ENCODE measurements at regions not wholly inside any gene's neighbourhood (a gene's known extent, or its start where the extent isn't known, plus 50 kb on each side); places are given as distances from the start of the nearest gene placed in this dataset.

DNA sequence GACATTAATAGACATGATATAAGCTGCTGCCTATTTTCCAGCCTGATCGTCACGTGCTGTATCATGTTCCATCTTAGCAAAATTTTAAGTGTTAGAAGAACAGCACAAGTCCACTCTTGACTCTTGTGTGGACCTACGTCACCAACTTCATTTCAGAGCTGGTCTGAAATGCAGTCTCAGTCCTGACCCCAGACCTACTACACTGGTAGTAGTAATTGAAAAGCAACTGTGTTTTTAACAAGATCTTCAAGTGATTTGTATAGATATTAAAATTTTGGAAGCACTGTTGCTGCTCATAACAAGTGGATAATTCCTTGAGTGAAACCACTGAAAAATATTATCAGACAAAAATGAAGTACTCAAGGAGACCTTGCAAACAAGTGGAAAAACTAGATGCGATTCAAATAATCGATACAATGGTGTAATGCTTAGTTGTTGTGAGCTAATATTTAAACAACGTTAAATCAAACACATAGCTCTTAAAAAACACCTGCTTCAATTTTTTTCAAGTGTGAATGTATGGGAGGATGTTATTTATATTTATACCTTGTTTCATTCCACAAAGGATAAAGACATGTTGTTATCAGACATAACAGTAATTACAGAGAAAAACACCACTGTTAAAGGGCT is 110.9 kb upstream of the JAG1 start:
- no peak for TF ChIP-seq GATA2 (IDR thresholded peaks at IDR 0.05; ENCODE audit: low read depth, low read length)
- TF ChIP-seq GATA3 (IDR thresholded peaks at IDR 0.05; ENCODE audit: low read depth, low read length) = no peak

DNA sequence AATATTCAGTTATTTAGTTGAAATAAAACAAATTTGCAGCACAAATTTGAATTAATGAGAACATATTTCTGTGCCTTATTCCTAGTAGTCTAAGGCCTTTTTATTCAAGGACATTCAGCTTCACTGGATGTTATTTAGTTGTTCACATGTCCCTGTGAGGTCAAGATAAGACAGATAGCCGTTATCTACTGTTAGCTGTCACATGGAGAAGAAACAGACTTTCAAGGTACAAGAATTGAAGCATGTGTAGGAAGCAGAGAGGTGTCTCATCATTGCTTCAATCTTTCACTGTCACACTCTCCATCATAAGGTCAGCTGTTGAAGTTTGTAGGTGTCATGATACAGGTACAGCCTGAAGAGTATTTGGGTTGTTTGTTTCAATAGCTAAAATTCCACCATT is 112.9 kb upstream of the JAG1 start:
- TF ChIP-seq GATA2 (IDR thresholded peaks at IDR 0.05; ENCODE audit: low read depth, low read length) (peak; percentile 57; the same call in 1 of the 2 replicates), GATA3 (IDR thresholded peaks at IDR 0.05; ENCODE audit: low read depth, low read length) (peak; percentile 37; the same call in 1 of the 2 replicates)

DNA sequence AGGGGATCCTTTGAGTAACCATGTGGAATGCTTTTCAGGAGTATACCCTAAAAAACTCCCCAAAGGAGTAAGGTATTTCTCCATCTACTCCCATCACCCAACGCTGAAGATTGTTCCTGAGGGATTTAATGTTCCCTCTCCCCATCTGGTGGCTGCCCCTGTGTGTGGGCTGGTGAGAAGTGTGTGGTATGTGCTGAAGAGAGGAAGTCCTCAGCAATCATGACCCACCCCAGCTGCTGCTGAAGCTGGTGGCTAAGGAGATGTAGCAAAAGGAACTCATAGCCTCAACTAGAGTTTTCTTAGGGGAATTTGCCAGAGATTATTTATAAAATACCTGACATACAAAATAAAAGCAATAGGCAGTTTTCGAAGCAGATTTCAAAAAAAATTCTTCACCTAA is 114.3 kb upstream of the JAG1 start:
- no peak for TF ChIP-seq GATA3 (IDR thresholded peaks at IDR 0.05; ENCODE audit: low read depth, low read length)
- TF ChIP-seq GATA2 (IDR thresholded peaks at IDR 0.05; ENCODE audit: low read depth, low read length) = no peak

DNA sequence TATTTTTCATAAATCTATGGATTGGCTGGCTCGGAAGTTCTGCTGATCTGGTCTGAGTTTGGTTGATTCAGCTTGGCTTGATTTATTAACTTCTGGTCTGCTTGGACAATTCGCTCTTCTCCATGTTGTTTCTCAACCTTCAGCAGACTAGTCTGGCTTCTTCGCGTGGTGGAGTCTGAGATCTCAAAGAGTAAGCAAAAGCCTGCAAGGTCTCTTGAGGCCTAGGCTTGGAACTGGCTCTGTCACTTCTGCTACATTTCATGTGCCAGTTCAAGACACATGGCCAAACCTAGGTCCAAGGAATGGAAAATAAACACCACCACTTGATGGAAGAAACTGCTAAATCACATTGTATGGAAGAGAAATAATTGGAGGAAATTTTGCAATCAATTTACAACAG is 115.1 kb upstream of the JAG1 start:
- TF ChIP-seq GATA2 (IDR thresholded peaks at IDR 0.05; ENCODE audit: low read depth, low read length) (no peak), GATA3 (IDR thresholded peaks at IDR 0.05; ENCODE audit: low read depth, low read length) (no peak)

DNA sequence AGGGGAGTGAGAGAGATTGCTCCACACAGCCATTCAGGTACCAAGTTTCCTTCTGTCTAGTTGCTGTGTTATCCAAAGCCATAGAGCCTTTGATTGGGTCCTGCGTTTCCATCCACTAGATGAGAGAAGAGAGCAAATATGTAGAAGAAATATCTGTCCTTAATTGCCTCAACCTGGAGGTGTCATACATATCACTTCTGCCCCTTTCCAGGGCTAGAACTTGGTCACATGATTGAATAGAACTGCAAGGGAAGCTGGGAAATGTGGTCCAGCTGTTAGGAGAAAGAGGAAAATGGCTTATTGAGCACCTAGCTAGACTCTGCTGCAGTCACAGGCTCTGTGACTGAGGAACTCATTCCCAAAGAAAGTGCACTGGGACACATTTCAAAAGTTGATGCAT is 115.6 kb upstream of the JAG1 start:
- TF ChIP-seq GATA3 (IDR thresholded peaks at IDR 0.05; ENCODE audit: low read depth, low read length) = no peak
- TF ChIP-seq GATA2 (IDR thresholded peaks at IDR 0.05; ENCODE audit: low read depth, low read length) = no peak

DNA sequence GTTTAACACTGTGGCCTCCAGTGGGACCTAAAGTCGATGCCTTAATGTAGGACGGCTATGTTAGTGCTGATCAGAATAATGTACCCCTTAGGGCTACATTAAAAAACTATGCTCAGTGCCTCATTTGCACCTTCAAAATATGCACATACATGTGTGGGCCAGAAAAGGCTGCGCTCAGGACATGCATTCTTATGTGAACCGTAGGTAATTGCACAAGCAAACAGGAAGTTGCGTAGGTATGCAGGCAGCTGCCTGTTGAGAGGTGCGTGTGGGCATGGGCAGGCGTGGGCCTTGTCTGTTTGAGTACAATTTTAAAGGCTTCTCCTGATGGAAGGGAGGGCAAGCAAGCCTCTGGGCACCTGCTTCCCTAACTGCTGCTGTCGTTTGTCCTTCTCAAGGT is 116.2 kb upstream of the JAG1 start:
- TF ChIP-seq GATA2 (IDR thresholded peaks at IDR 0.05; ENCODE audit: low read depth, low read length) = no peak
- TF ChIP-seq GATA3 (IDR thresholded peaks at IDR 0.05; ENCODE audit: low read depth, low read length) = no peak

DNA sequence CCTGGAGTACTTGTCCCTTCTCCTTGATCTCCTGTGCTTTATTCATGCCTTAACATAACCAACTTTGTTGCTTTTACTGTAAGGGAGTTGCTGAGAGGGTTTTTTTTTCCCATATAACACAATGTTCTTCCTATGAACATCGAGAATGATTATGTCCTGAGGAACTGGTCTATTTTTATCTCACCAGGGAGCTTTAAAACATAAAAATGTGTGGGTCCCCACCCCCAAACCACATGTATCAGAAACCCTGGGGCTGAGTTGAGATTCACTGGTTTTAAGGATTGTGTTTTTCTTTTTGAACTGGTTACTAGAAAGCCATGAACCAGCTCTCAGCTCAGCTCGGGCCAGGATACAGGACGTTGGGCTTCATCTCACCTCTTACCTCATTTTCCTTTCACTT is 118.5 kb upstream of the JAG1 start:
- no peak for TF ChIP-seq GATA2 (IDR thresholded peaks at IDR 0.05; ENCODE audit: low read depth, low read length)
- TF ChIP-seq GATA3 (IDR thresholded peaks at IDR 0.05; ENCODE audit: low read depth, low read length) = no peak

DNA sequence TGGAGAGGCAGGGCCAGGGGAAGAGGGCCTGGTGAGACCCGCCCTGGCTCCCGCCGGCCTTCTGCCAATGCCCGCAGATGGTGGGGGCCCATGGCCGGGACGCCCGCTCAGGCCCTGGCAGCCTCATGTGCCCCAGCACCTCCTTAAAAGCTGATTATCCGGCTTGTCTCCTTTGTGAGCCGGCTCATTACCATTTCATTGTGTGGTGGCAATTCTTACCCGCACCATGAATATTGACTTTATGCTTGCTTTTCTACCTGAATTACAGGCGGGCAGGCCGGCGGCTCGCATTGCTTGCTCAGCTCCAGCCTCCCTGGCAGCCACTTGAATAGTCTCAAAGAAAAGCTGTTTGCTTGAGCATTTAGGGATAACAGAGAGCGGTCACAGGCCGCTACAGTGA is 120.0 kb upstream of the JAG1 start:
- no peak for TF ChIP-seq GATA2 (IDR thresholded peaks at IDR 0.05; ENCODE audit: low read depth, low read length)
- no peak for TF ChIP-seq GATA3 (IDR thresholded peaks at IDR 0.05; ENCODE audit: low read depth, low read length)

DNA sequence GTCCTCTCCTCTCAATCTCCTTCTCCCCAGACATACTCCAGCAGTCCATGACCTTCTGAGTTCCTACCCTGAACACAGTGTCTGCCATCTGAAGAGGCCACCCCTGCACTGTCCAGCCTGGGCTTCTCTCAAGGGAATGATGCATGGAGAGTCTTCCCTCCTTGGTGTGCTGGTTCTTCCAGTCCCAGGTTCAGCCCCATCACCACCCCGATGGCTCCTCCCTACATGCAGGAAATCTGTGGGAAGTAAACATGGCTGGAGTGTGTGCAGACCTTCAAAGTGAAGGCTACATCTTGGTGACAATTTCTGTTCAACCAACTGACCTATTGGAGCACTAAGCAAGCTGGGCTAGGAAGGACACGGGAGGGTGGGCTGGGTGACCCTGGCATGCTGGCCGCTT is 121.0 kb upstream of the JAG1 start:
- no peak for TF ChIP-seq GATA2 (IDR thresholded peaks at IDR 0.05; ENCODE audit: low read depth, low read length)
- no peak for TF ChIP-seq GATA3 (IDR thresholded peaks at IDR 0.05; ENCODE audit: low read depth, low read length)

DNA sequence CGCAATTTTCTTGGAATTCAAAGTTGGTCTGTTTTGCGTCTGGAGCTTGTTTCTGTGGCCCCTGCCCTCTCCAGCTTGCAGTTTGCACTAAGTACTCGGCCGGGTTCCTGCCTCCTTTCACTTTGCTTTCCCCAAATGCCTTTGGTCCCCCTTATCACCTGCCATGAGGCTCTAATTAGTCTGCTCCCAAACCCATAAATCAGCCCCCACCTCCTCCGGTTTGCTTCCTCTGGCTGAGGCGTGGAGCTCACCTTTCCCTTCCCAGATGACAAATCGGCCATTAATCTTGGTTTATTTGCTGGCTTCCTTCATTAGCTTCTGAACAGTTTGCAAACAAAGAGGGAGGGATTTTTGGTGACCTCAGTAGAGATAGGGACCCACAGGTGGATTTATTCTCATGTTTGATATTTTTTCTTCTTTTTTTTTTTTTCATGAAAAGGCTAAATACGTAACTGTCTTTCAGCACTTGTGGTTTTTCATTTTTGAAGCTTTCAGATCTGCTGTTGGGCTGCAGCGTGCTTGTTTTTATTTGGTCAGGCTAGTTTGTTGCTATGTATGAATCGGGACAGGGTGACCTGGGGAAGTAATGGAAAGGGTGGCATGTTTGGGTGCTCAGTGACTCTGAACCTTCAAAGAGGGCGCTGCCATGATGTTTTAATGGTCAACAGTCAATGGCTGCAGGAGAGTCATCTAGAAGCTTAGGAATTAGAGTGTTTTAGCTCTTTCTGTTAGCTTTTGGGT is 121.7 kb upstream of the JAG1 start:
- TF ChIP-seq GATA3 (IDR thresholded peaks at IDR 0.05; ENCODE audit: low read depth, low read length) = no peak
- no peak for TF ChIP-seq GATA2 (IDR thresholded peaks at IDR 0.05; ENCODE audit: low read depth, low read length)

DNA sequence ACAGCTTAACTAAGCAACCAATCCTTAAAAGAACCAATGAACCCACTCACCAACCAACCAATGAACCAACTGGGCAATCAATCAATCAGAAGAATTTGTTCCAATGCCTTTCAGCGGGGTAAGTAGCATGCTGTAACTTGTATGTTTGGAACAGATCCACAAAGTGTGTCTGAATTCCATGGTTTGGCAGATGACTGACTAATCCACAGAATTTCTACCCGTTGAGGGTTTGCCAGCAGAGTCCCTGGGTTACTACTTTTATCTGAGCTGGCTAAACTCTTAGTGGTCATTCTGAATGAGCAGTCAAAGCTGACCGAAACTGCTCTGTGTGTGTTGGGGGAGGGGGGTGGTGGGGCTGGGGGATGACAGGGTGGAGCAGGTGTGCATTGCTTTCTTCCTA is 125.0 kb upstream of the JAG1 start:
- no peak for TF ChIP-seq GATA2 (IDR thresholded peaks at IDR 0.05; ENCODE audit: low read depth, low read length)

DNA sequence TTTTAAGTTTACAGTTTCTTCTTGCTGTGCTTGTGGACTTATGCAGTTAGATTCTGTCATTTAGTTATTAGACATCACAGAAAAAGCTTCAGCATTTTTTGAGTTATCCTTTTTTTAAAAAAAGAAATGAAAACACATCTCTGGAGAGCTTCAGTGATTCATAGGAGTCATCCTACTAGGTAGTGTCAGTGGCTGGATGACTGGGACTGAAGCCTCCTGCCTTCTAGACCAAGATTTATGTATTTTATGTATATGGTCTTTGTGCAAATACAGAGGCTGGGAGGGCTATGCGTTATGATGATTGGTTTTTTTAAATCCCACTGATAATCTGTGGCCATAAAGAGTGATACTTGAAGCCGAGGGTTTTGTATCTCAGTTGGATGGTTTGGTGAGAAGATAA is 125.9 kb upstream of the JAG1 start:
- TF ChIP-seq GATA2 (IDR thresholded peaks at IDR 0.05; ENCODE audit: low read depth, low read length) (no peak), GATA3 (IDR thresholded peaks at IDR 0.05; ENCODE audit: low read depth, low read length) (no peak)

DNA sequence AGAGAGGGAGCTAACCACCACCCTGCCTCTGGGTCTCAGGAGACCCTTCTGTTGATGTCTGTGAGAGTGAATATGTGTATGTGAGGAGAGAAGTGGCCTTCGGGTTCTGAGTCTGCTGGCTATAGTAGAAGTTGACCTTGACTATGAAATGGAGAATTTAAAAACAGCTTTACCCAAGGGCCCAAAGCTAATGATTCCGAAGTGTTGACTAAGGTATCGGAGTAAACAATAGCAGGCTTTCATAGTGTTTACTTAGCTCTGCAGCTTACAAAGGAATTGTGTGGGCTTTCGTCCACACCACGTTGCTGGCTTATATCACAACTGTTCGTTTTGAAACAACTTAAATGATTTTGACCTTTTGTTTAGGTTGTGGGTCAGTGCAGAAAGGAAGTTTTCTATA is 126.5 kb upstream of the JAG1 start:
- TF ChIP-seq GATA3 (IDR thresholded peaks at IDR 0.05; ENCODE audit: low read depth, low read length) (no peak), GATA2 (IDR thresholded peaks at IDR 0.05; ENCODE audit: low read depth, low read length) (no peak)

DNA sequence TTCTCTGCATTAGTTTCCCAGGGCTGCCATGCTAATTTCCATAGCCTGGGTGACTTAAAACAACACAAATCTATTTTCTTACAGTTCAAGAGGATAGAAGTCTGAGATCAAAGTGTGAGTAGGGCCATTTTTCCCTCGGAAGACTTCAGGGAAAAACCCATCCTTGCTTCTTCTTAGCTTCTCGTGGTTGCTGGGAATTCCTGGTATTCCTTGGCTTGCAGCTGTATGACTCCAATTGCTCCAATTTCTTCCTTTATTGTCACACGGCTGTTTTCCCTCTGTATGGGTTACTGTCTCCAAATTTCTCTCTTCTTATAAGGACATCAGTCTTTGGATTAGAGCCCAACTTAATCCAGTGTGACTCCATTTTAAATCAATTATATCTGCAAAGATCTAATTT is 128.4 kb upstream of the JAG1 start:
- TF ChIP-seq GATA3 (IDR thresholded peaks at IDR 0.05; ENCODE audit: low read depth, low read length) = no peak
- no peak for TF ChIP-seq GATA2 (IDR thresholded peaks at IDR 0.05; ENCODE audit: low read depth, low read length)

DNA sequence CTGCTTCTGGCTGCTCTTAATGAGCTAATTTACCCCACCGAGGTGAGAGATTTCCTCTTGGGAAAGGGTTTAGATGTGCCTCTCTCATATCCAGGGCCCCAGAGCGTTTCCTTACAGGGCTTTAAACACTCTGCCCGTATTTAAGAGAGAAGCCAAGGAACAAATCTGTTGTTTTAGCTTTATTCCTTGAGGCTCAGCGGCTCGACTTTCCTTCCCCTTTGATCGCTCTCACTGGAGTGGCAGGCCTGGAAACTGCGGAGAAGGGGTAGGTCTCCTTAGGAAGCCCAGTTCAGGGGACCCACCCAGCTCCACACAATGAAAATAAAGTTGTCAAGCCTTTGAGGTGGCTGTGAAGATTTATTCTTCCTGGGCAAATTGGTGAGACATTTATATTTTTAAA is 132.0 kb upstream of the JAG1 start:
- TF ChIP-seq GATA2 (IDR thresholded peaks at IDR 0.05; ENCODE audit: low read depth, low read length) (no peak), GATA3 (IDR thresholded peaks at IDR 0.05; ENCODE audit: low read depth, low read length) (no peak)

All from SH-SY5Y (cell line).